ENCODE measurements at regions not wholly inside any gene's neighbourhood (a gene's known extent, or its start where the extent isn't known, plus 50 kb on each side); places are given as distances from the start of the nearest gene placed in this dataset.

- H3K9ac ChIP-seq (ENCODE audit: low read depth, low read length), result no peak overlapping the region
- H3K27ac ChIP-seq (ENCODE audit: low read depth, low read length), result no peak overlapping the region
- H3K4me3 ChIP-seq (ENCODE audit: low read depth, low read length), result no peak overlapping the region
- H3K9me3 ChIP-seq (ENCODE audit: control insufficient read depth, insufficient read depth, low read length), result no peaks in the 10 kb centered on the region
- no peaks in the 10 kb centered on the region for H3K27me3 ChIP-seq (ENCODE audit: control insufficient read depth, insufficient read depth, low read length)
- peaks cover 6% of the 10 kb centered on the region; the same call in 1 of the 2 replicates for H3K4me1 ChIP-seq (ENCODE audit: control insufficient read depth, insufficient read depth, low read length)
- H3K36me3 ChIP-seq (ENCODE audit: control insufficient read depth, insufficient read depth, low read length), result no peaks in the 10 kb centered on the region
These were observed 110.6 kb upstream of the TLE3 start for GRCh38 chr15:70208332-70208731.

GRCh38 chr15:70206668-70207067 is 109.0 kb upstream of the TLE3 start:
- H3K4me3 ChIP-seq (ENCODE audit: low read depth, low read length), result no peak overlapping the region
- H3K27ac ChIP-seq (ENCODE audit: low read depth, low read length), result no peak overlapping the region
- H3K27me3 ChIP-seq (ENCODE audit: control insufficient read depth, insufficient read depth, low read length), result no peaks in the 10 kb centered on the region; the same call in 1 of the 2 replicates
- no peaks in the 10 kb centered on the region for H3K9me3 ChIP-seq (ENCODE audit: control insufficient read depth, insufficient read depth, low read length)
- H3K9ac ChIP-seq (ENCODE audit: low read depth, low read length), result no peak overlapping the region
- H3K36me3 ChIP-seq (ENCODE audit: control insufficient read depth, insufficient read depth, low read length), result no peaks in the 10 kb centered on the region
- no peaks in the 10 kb centered on the region for H3K4me1 ChIP-seq (ENCODE audit: control insufficient read depth, insufficient read depth, low read length)

GRCh38 chr15:70204652-70205051 is 106.9 kb upstream of the TLE3 start:
- no peak overlapping the region for H3K9ac ChIP-seq (ENCODE audit: low read depth, low read length)
- H3K4me1 ChIP-seq (ENCODE audit: control insufficient read depth, insufficient read depth, low read length), result no peaks in the 10 kb centered on the region
- H3K27me3 ChIP-seq (ENCODE audit: control insufficient read depth, insufficient read depth, low read length), result no peaks in the 10 kb centered on the region; the same call in 1 of the 2 replicates
- H3K27ac ChIP-seq (ENCODE audit: low read depth, low read length), result no peak overlapping the region
- no peaks in the 10 kb centered on the region for H3K9me3 ChIP-seq (ENCODE audit: control insufficient read depth, insufficient read depth, low read length)
- no peak overlapping the region for H3K4me3 ChIP-seq (ENCODE audit: low read depth, low read length)
- H3K36me3 ChIP-seq (ENCODE audit: control insufficient read depth, insufficient read depth, low read length), result no peaks in the 10 kb centered on the region

GRCh38 chr15:70203981-70204560 is 106.4 kb upstream of the TLE3 start:
- H3K9ac ChIP-seq (ENCODE audit: low read depth, low read length), result no peak overlapping the region
- H3K27me3 ChIP-seq (ENCODE audit: control insufficient read depth, insufficient read depth, low read length), result no peaks in the 10 kb centered on the region; the same call in 1 of the 2 replicates
- no peaks in the 10 kb centered on the region for H3K36me3 ChIP-seq (ENCODE audit: control insufficient read depth, insufficient read depth, low read length)
- H3K9me3 ChIP-seq (ENCODE audit: control insufficient read depth, insufficient read depth, low read length), result no peaks in the 10 kb centered on the region
- no peak overlapping the region for H3K4me3 ChIP-seq (ENCODE audit: low read depth, low read length)
- peaks cover 6% of the 10 kb centered on the region; the same call in 1 of the 2 replicates for H3K4me1 ChIP-seq (ENCODE audit: control insufficient read depth, insufficient read depth, low read length)
- no peak overlapping the region for H3K27ac ChIP-seq (ENCODE audit: low read depth, low read length)

- Histone ChIP-seq H3K9ac (ENCODE audit: low read depth, low read length) (no peak overlapping the region), H3K36me3 (ENCODE audit: control insufficient read depth, insufficient read depth, low read length) (no peaks in the 10 kb centered on the region), H3K27me3 (ENCODE audit: control insufficient read depth, insufficient read depth, low read length) (no peaks in the 10 kb centered on the region; the same call in 1 of the 2 replicates), H3K4me1 (ENCODE audit: control insufficient read depth, insufficient read depth, low read length) (peaks cover 10% of the 10 kb centered on the region; the same call in 1 of the 2 replicates), H3K9me3 (ENCODE audit: control insufficient read depth, insufficient read depth, low read length) (no peaks in the 10 kb centered on the region), H3K27ac (ENCODE audit: low read depth, low read length) (no peak overlapping the region), H3K4me3 (ENCODE audit: low read depth, low read length) (no peak overlapping the region)
These were observed 105.0 kb upstream of the TLE3 start for GRCh38 chr15:70202756-70203155.

GRCh38 chr15:70201425-70201775 is 103.7 kb upstream of the TLE3 start:
- Histone ChIP-seq H3K9me3 (ENCODE audit: control insufficient read depth, insufficient read depth, low read length) (no peaks in the 10 kb centered on the region), H3K27me3 (ENCODE audit: control insufficient read depth, insufficient read depth, low read length) (no peaks in the 10 kb centered on the region; the same call in 1 of the 2 replicates), H3K27ac (ENCODE audit: low read depth, low read length) (no peak overlapping the region), H3K4me1 (ENCODE audit: control insufficient read depth, insufficient read depth, low read length) (peaks cover 19% of the 10 kb centered on the region), H3K36me3 (ENCODE audit: control insufficient read depth, insufficient read depth, low read length) (no peaks in the 10 kb centered on the region), H3K9ac (ENCODE audit: low read depth, low read length) (no peak overlapping the region), H3K4me3 (ENCODE audit: low read depth, low read length) (no peak overlapping the region)

- Histone ChIP-seq H3K9ac (ENCODE audit: low read depth, low read length) (no peak overlapping the region), H3K27ac (ENCODE audit: low read depth, low read length) (no peak overlapping the region), H3K9me3 (ENCODE audit: control insufficient read depth, insufficient read depth, low read length) (no peaks in the 10 kb centered on the region), H3K27me3 (ENCODE audit: control insufficient read depth, insufficient read depth, low read length) (no peaks in the 10 kb centered on the region; the same call in 1 of the 2 replicates), H3K4me1 (ENCODE audit: control insufficient read depth, insufficient read depth, low read length) (peaks cover 25% of the 10 kb centered on the region), H3K36me3 (ENCODE audit: control insufficient read depth, insufficient read depth, low read length) (no peaks in the 10 kb centered on the region), H3K4me3 (ENCODE audit: low read depth, low read length) (no peak overlapping the region)
These were observed 103.1 kb upstream of the TLE3 start for GRCh38 chr15:70200511-70201424.

- Histone ChIP-seq H3K4me3 (ENCODE audit: low read depth, low read length) (no peak overlapping the region), H3K4me1 (ENCODE audit: control insufficient read depth, insufficient read depth, low read length) (peaks cover 28% of the 10 kb centered on the region), H3K36me3 (ENCODE audit: control insufficient read depth, insufficient read depth, low read length) (no peaks in the 10 kb centered on the region), H3K27me3 (ENCODE audit: control insufficient read depth, insufficient read depth, low read length) (no peaks in the 10 kb centered on the region; the same call in 1 of the 2 replicates), H3K9me3 (ENCODE audit: control insufficient read depth, insufficient read depth, low read length) (no peaks in the 10 kb centered on the region), H3K9ac (ENCODE audit: low read depth, low read length) (no peak overlapping the region), H3K27ac (ENCODE audit: low read depth, low read length) (no peak overlapping the region)
These were observed 102.1 kb upstream of the TLE3 start for GRCh38 chr15:70199540-70200410.

- Histone ChIP-seq H3K27ac (ENCODE audit: low read depth, low read length) (no peak overlapping the region), H3K36me3 (ENCODE audit: control insufficient read depth, insufficient read depth, low read length) (no peaks in the 10 kb centered on the region), H3K4me1 (ENCODE audit: control insufficient read depth, insufficient read depth, low read length) (peaks cover 28% of the 10 kb centered on the region), H3K27me3 (ENCODE audit: control insufficient read depth, insufficient read depth, low read length) (no peaks in the 10 kb centered on the region; the same call in 1 of the 2 replicates), H3K9ac (ENCODE audit: low read depth, low read length) (no peak overlapping the region), H3K4me3 (ENCODE audit: low read depth, low read length) (no peak overlapping the region), H3K9me3 (ENCODE audit: control insufficient read depth, insufficient read depth, low read length) (no peaks in the 10 kb centered on the region)
These were observed 101.4 kb upstream of the TLE3 start for GRCh38 chr15:70199124-70199482.

- Histone ChIP-seq H3K36me3 (ENCODE audit: control insufficient read depth, insufficient read depth, low read length) (no peaks in the 10 kb centered on the region), H3K4me3 (ENCODE audit: low read depth, low read length) (no peak overlapping the region), H3K9me3 (ENCODE audit: control insufficient read depth, insufficient read depth, low read length) (no peaks in the 10 kb centered on the region), H3K4me1 (ENCODE audit: control insufficient read depth, insufficient read depth, low read length) (peaks cover 28% of the 10 kb centered on the region), H3K27me3 (ENCODE audit: control insufficient read depth, insufficient read depth, low read length) (no peaks in the 10 kb centered on the region; the same call in 1 of the 2 replicates), H3K9ac (ENCODE audit: low read depth, low read length) (no peak overlapping the region), H3K27ac (ENCODE audit: low read depth, low read length) (no peak overlapping the region)
These were observed 100.9 kb upstream of the TLE3 start for GRCh38 chr15:70198441-70199123.

Data from HUES48 (cell line).